OCI-LY7 (cell line): ENCODE measurements at regions not wholly inside any gene's neighbourhood (a gene's known extent, or its start where the extent isn't known, plus 50 kb on each side); places are given as distances from the start of the nearest gene placed in this dataset.

ENCODE experiments used
- BruUV-seq: library from RNA; stranded (reverse); fragments of 400-500 nt; replicated peaks from 2 replicates; lab custom pipeline; 2021; lab: Mats Ljungman, UMichigan
- CTCF ChIA-PET: fragments of 300-600 bp; sonication (Branson Sonifier 250); formaldehyde crosslinking; loops from one replicate; lab custom pipeline; 2022; ENCODE audit warnings: antibody characterized with exemption; ENCODE audit not compliant: unreplicated experiment; lab: Charles Lee
- POLR2A ChIA-PET: fragments of 300-600 bp; sonication (Branson Sonifier 250); formaldehyde crosslinking; loops from one replicate; lab custom pipeline; 2022; ENCODE audit warnings: antibody characterized with exemption; lab: Charles Lee
- DNase-seq: peaks from one replicate; pipeline ENCODE4 v3.0.0-alpha.2; 2015; ENCODE audit warnings: low spot score
- H2AFZ ChIP-seq: fragments of 200-600 bp; sonication (generic), shearing (Covaris generic); 2 replicates; pipeline ENCODE4 v1.6.1; 2014; ENCODE audit warnings: mild to moderate bottlenecking, antibody characterized with exemption, low read length, moderate library complexity
- H3K27ac ChIP-seq: fragments of 200-600 bp; sonication (generic); 2 replicates; pipeline ENCODE4 v1.5.1; 2014; ENCODE audit warnings: mixed run types, low read depth, mild to moderate bottlenecking, moderate library complexity, low read length, inconsistent platforms; ENCODE audit not compliant: poor library complexity, severe bottlenecking
- H3K36me3 ChIP-seq: fragments of 200-600 bp; sonication (generic); 2 replicates; pipeline ENCODE4 v1.6.1; 2014; ENCODE audit warnings: mild to moderate bottlenecking, antibody characterized with exemption, low read length, moderate library complexity, mixed read lengths; ENCODE audit not compliant: insufficient read depth
- H3K4me1 ChIP-seq: fragments of 200-600 bp; sonication (generic); 2 replicates; pipeline ENCODE4 v1.5.1; 2014; ENCODE audit warnings: mild to moderate bottlenecking, low read length; ENCODE audit not compliant: insufficient read depth, poor library complexity, severe bottlenecking
- H3K4me2 ChIP-seq: fragments of 200-600 bp; sonication (generic); 2 replicates; pipeline ENCODE4 v1.6.1; 2014; ENCODE audit warnings: mild to moderate bottlenecking, low read length
- H3K4me3 ChIP-seq: fragments of 200-600 bp; sonication (generic); 2 replicates; pipeline ENCODE4 v1.5.1; 2014; ENCODE audit warnings: mild to moderate bottlenecking, low read depth, low read length; ENCODE audit not compliant: poor library complexity, severe bottlenecking
- H3K79me2 ChIP-seq: fragments of 200-600 bp; sonication (generic); 2 replicates; pipeline ENCODE4 v1.6.1; 2016; ENCODE audit warnings: low read depth, mild to moderate bottlenecking, low read length, moderate library complexity, mixed read lengths; ENCODE audit not compliant: insufficient read depth
- H3K9me2 ChIP-seq: fragments of 200-600 bp; sonication (generic); 2 replicates; pipeline ENCODE4 v1.6.1; 2016; ENCODE audit warnings: mild to moderate bottlenecking, low read length, mixed read lengths; ENCODE audit not compliant: insufficient read depth
- H3K9me3 ChIP-seq: fragments of 200-600 bp; sonication (generic); 2 replicates; pipeline ENCODE4 v1.6.1; 2014; ENCODE audit warnings: mild to moderate bottlenecking, mixed run types, low read length, mixed read lengths
- H4K20me1 ChIP-seq: fragments of 200-600 bp; sonication (generic); 2 replicates; pipeline ENCODE4 v1.6.1; 2014; ENCODE audit warnings: mild to moderate bottlenecking, antibody characterized with exemption, low read length, moderate library complexity, mixed read lengths; ENCODE audit not compliant: insufficient read depth
- CTCF ChIP-seq: fragments of 200-600 bp; sonication (generic); conservative IDR thresholded peaks from 2 replicates; pipeline ENCODE4 v1.5.1; 2014; ENCODE audit warnings: mild to moderate bottlenecking, antibody characterized with exemption, low read length, moderate library complexity, mixed read lengths
- EZH2phosphoT487 ChIP-seq: fragments of 200-600 bp; sonication (generic); IDR thresholded peaks from 2 replicates; pipeline ENCODE4 v1.6.1; 2018; ENCODE audit warnings: low read depth, borderline replicate concordance, mild to moderate bottlenecking, mixed run types, antibody characterized with exemption, low read length, moderate library complexity, mixed read lengths
- intact Hi-C: fragments of 100-400 bp; cut with micrococcal nuclease; formaldehyde crosslinking; loops from one replicate; pipeline ENCODE4 v1.10.0; 2022; ENCODE audit not compliant: unreplicated experiment

- Histone ChIP-seq H3K4me3 (no peak overlapping the region), H3K27ac (no peak overlapping the region), H3K9me2 (no peaks in the 10 kb centered on the region), H3K36me3 (no peaks in the 10 kb centered on the region), H3K9me3 (no peaks in the 10 kb centered on the region), H3K4me1 (no peaks in the 10 kb centered on the region), H2AFZ (no peak overlapping the region), H3K4me2 (no peak overlapping the region), H3K79me2 (no peaks in the 10 kb centered on the region), H4K20me1 (no peaks in the 10 kb centered on the region)
- intact Hi-C loops = no loop called here
- POLR2A ChIA-PET = no interaction called here
- no peak for TF ChIP-seq EZH2phosphoT487
- no peak for TF ChIP-seq CTCF
- CTCF ChIA-PET = no interaction called here
- no TSS peak for BruUV-seq
- no peak for DNase-seq
These were observed 228.1 kb downstream of the EDA2R start for GRCh38 chrX:66410806-66411205.
